HCT116 (cell line): ENCODE measurements at regions not wholly inside any gene's neighbourhood (a gene's known extent, or its start where the extent isn't known, plus 50 kb on each side); places are given as distances from the start of the nearest gene placed in this dataset.

Experiments used
- CBX3 ChIP-seq: IDR thresholded peaks from 2 replicates; pipeline ENCODE4 v1.6.1; 2012; ENCODE audit warnings: low read depth
- ELF1 ChIP-seq: IDR thresholded peaks from 2 replicates; pipeline ENCODE4 v1.6.1; 2012; ENCODE audit warnings: low read depth, borderline replicate concordance
- FOSL1 ChIP-seq: IDR thresholded peaks from 2 replicates; pipeline ENCODE4 v1.6.1; 2012; ENCODE audit warnings: low read depth
- POLR2A ChIP-seq: IDR thresholded peaks from 2 replicates; pipeline ENCODE4 v1.7.0; 2011; ENCODE audit warnings: borderline replicate concordance; ENCODE audit not compliant: insufficient read depth, insufficient read length; ENCODE audit errors: extremely low read depth
- POLR2AphosphoS5 ChIP-seq: IDR thresholded peaks from 2 replicates; pipeline ENCODE4 v1.6.1; 2011; ENCODE audit warnings: mild to moderate bottlenecking, low read depth, low read length, moderate library complexity
- RAD21 ChIP-seq: IDR thresholded peaks from 2 replicates; pipeline ENCODE4 v1.6.1; 2012; ENCODE audit warnings: low read depth, mild to moderate bottlenecking
- ZNF274 ChIP-seq: fragments of 200-500 bp; sonication (Bioruptor generic); IDR thresholded peaks from 2 replicates; pipeline ENCODE4 v1.6.1; 2014; ENCODE audit warnings: mild to moderate bottlenecking, low read depth, low read length, inconsistent platforms
- TF ChIP-seq, protein P1 (sequence below), 3 experiments: fragments of 200-600 bp in 1 of 3; sonication (generic) in 1 of 3; IDR thresholded peaks in 2 of 3; conservative IDR thresholded peaks in 1 of 3; 2 replicates each; pipeline ENCODE4 v1.5.1; 2012 to 2017; ENCODE audit warnings: low read depth in 2 of 3, low read length in 2 of 3, antibody characterized with exemption in 1 of 3, borderline replicate concordance in 1 of 3, control low read depth in 1 of 3, mild to moderate bottlenecking in 1 of 3, mixed read lengths in 1 of 3, mixed run types in 1 of 3, moderate library complexity in 1 of 3; ENCODE audit not compliant: insufficient read depth in 1 of 3
- TF ChIP-seq, protein P2 (sequence below): IDR thresholded peaks from 2 replicates; pipeline ENCODE4 v1.6.1; 2012; ENCODE audit warnings: low read depth

DNA sequence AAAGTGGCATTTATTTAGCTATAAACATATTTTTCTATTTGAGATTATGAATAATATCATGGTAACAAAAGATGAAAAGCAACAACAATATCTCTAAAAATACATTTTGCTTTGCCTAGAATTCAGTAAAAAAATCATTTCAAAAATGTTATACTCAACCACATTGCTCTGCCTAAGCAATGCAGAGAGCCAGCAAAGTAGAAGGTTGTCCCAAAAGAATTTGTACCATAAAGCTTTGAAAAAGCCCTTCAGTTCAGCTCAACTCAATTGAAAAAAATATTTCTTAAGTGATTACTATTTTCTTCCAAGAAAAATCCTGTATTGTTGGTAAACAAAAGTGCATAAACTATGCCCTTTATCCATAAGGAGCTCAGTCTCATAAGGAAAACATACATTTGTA is 301.2 kb upstream of the ARSJ start:
- TF ChIP-seq, protein P1, sequence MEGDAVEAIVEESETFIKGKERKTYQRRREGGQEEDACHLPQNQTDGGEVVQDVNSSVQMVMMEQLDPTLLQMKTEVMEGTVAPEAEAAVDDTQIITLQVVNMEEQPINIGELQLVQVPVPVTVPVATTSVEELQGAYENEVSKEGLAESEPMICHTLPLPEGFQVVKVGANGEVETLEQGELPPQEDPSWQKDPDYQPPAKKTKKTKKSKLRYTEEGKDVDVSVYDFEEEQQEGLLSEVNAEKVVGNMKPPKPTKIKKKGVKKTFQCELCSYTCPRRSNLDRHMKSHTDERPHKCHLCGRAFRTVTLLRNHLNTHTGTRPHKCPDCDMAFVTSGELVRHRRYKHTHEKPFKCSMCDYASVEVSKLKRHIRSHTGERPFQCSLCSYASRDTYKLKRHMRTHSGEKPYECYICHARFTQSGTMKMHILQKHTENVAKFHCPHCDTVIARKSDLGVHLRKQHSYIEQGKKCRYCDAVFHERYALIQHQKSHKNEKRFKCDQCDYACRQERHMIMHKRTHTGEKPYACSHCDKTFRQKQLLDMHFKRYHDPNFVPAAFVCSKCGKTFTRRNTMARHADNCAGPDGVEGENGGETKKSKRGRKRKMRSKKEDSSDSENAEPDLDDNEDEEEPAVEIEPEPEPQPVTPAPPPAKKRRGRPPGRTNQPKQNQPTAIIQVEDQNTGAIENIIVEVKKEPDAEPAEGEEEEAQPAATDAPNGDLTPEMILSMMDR (IDR thresholded peaks at IDR 0.05 in 2 of 3, conservative IDR thresholded peaks at IDR 0.05 in 1 of 3; ENCODE audit: borderline replicate concordance in 1 of 3, insufficient read depth in 1 of 3, low read depth in 2 of 3, low read length in 2 of 3), result no peak
- TF ChIP-seq CBX3, result no peak
- TF ChIP-seq ZNF274, result no peak
- TF ChIP-seq POLR2A, result no peak
- no peak for TF ChIP-seq ELF1
- TF ChIP-seq POLR2AphosphoS5, result no peak
- no peak for TF ChIP-seq FOSL1
- TF ChIP-seq RAD21, result no peak
- TF ChIP-seq, protein P2, sequence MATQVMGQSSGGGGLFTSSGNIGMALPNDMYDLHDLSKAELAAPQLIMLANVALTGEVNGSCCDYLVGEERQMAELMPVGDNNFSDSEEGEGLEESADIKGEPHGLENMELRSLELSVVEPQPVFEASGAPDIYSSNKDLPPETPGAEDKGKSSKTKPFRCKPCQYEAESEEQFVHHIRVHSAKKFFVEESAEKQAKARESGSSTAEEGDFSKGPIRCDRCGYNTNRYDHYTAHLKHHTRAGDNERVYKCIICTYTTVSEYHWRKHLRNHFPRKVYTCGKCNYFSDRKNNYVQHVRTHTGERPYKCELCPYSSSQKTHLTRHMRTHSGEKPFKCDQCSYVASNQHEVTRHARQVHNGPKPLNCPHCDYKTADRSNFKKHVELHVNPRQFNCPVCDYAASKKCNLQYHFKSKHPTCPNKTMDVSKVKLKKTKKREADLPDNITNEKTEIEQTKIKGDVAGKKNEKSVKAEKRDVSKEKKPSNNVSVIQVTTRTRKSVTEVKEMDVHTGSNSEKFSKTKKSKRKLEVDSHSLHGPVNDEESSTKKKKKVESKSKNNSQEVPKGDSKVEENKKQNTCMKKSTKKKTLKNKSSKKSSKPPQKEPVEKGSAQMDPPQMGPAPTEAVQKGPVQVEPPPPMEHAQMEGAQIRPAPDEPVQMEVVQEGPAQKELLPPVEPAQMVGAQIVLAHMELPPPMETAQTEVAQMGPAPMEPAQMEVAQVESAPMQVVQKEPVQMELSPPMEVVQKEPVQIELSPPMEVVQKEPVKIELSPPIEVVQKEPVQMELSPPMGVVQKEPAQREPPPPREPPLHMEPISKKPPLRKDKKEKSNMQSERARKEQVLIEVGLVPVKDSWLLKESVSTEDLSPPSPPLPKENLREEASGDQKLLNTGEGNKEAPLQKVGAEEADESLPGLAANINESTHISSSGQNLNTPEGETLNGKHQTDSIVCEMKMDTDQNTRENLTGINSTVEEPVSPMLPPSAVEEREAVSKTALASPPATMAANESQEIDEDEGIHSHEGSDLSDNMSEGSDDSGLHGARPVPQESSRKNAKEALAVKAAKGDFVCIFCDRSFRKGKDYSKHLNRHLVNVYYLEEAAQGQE, result no peak
